NCI-H748 (cell line): ENCODE measurements at regions not wholly inside any gene's neighbourhood (a gene's known extent, or its start where the extent isn't known, plus 50 kb on each side); places are given as distances from the start of the nearest gene placed in this dataset.
A peak's percentile ranks its signal among the peaks of the same experiment; 100 is the strongest.
"Not testable (repeated sequence)": the region's sequence is repeated elsewhere in the genome, so short reads cannot be mapped to it uniquely, and the experiment has no call there.

Source experiments
- DNase-seq: peaks from one replicate; lab custom pipeline; 2025; ENCODE audit not compliant: unreplicated experiment; lab: John Stamatoyannopoulos, UW

DNA sequence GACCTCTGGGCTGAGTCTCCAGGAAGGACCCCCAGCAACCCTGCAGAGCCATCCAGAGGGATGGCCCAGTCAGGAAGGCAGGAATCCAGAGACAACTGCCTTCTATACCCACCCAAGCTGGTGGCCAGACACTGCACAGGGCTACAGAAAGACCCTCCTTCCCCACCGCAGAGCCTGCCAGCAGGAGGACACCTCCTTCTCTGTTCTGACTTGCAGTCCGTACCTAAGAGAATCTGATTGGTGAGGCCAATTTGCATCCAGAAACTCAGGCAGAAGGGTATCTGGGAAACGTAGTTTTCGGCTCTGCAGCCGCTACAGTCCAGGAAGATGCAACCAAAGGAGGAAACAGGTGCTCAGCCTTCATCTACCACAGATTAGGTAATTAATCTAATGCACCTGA lies 155.4 kb upstream of the FRG1 start:
- DNase-seq, result no peak

DNA sequence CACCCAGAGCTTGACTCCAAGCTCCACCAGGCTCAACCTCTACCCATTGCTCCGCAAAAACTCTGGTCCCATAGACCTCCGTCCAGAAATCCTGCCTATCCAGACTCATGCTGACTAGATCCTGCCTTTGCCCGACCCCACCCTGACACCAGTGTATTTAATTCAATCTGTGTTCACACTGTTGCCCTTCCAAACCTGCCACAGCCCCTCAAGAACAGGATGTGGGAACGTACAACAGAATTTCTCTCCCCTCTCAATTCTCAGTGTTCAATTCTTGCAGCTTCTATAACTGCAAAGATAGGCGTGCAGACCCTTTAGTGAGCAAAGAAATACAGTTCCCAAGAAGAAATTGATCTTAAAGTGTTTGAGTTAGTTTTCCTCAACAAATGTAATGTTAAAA lies 154.2 kb upstream of the FRG1 start:
- no peak for DNase-seq

DNA sequence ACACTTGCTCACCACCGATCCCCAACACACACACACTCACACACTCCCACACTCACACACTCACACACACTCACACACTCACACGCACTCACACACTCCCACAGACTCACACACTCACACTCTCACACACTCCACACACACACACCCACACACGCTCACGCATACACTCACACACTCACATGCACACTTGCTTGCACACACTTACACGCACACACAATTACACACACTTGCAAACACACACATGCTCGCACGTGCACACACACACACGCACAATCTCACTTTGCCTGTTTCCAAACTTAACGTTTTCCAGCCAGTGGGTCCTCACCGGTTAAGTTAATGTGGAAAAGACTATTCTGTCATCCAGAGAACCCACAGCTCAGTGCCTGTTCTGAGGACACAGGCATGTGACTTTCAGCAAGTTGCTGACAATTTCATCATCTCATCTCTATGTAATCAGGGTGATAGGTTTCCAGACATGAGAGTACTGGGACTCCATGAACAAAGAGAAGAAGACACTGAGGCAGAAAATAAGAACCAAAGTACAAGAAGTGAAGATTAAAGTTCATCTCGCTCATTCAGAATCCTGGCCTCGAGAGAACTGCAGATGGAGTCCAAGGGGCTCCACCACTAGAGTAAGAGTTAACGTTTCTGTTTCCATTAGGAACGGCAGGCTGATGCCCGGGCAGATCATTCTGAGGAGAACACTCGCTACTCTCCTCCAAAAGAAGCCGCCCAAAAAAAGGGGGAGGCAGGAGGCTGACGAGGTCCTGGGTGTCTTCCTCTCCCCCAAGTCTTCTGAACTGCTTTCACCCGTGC lies 153.2 kb upstream of the FRG1 start:
- no peak for DNase-seq

DNA sequence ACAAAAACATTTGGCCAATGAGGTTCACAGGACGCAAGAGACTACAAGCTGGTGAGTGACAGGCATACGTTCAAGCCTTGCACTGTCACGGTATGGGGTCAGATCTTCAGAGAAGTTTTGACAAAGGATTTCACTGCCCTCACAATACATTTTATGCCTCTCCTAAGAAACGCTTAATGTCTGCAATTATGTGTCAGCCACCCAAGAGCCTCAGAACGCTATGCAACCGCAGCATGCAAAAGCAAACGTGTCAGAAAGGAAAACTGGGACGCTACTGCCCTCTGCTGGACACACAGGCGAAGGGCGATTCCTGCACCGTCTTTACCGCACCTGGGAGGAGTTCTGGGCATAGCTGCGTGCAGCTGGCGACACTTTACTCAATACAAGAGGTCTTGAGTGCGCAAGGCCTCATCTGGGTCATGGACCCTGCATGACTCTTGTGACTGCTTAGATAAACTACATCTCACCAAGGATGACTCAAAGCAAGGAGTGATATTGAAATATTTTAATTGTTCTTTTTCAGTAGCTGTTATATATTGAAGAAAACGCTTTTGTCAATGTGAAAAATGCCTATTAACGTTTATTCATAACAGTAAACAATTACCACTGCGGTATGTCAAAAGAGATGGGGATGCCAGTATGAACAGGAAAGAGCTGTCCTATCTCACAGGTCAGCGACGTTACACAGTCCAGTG lies 147.6 kb upstream of the FRG1 start:
- peak; percentile 71 for DNase-seq

DNA sequence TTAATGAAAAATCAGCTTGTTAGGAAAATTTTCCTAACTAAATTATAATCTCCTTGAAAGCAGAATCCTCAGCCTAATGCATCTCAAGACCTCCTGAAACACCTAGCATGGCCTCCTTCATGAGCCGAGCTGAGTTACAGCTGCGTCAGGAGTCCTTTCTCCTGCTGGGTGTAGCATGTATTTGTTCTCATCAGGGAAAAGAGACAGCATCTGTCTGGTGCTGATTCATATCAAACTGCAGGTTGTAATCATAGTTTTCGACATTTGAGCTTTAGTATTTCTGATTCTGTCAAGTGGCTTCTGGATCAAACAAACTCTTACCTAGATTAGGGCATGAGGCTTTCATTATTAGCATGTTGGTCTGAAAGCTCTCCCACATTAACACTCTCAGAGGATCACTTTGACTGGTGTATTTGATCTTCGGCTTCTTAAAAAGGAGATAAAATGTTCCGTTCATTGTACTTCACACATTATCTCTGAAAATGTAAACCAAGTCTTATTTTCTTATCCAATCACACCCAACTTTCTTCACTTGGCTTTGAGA lies 140.1 kb upstream of the FRG1 start:
- DNase-seq, result no peak

DNA sequence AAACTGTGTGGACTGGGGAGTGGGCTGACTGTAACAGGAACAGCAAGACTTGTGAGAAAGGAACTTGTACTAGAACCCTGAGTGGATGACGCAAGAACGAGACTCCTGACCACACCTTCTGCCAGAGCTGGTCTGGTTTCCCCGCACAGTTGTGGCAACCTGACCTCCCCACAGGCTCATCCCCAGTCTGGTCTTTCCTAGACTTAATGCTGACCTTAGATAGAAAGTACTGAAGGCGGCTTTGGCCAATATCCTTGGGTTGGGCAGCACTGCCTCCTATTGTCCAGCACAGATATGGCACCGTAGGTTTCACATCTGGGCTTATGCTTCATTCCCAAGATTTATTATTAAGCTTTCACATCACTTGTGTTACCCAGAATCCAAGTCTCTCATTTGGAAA lies 137.8 kb upstream of the FRG1 start:
- DNase-seq, result no peak

DNA sequence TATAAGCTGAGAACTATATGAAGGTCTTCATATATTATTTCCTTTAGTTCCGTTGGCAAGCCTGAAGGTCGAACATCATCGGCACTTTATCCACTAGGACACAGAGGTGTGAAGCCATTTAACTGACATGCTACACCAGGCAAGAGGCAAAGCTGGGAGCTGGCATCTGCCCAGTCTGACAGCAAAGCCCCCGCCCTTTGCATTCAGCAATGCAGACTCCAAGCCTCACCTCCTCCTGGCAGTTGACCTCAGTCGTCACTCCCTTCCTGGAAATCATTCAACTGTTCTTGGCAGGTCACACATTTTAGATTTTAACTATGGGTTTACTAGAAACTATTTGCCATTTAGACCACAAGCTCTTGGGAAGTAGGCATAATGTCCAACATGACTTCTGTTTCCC lies 135.8 kb upstream of the FRG1 start:
- DNase-seq, result no peak

DNA sequence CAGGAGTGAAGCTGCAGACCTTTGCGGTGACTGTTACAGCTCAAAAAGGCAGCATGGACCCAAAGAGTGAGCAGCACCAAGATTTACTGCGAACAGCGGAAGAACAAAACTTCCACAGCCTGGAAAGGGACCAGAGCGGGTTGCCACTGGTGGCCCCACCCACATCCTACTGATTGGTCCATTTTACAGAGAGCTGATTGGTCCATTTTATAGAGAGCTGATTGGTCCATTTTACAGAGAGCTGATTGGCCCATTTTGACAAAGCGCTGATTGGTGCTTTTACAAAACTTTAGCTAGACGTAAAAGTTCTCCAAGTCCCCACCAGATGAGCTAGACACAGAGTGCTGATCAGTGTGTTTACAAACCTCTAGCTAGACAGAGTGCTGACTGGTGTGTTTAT lies 134.2 kb upstream of the FRG1 start:
- DNase-seq, result no peak

DNA sequence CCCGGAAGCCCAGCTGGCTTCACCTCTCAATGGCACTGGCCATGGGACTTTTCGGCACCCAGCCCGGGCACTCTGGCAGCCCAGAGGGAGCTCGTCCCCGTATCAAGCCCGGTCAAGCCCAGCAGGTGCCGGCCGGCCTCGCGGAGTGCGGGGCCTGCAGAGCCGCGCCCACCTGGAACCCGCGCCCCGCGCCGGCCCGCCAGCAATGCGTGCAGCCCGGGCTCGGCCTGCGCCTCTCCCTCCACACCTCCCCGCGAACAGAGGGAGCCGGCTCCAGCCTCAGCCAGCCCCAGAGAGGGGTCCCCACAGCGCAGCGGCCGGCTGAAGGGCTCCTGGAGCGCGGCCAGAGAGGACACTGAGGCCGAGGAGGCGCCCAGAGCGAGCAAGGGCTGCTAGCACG lies 133.6 kb upstream of the FRG1 start:
- no peak for DNase-seq

DNA sequence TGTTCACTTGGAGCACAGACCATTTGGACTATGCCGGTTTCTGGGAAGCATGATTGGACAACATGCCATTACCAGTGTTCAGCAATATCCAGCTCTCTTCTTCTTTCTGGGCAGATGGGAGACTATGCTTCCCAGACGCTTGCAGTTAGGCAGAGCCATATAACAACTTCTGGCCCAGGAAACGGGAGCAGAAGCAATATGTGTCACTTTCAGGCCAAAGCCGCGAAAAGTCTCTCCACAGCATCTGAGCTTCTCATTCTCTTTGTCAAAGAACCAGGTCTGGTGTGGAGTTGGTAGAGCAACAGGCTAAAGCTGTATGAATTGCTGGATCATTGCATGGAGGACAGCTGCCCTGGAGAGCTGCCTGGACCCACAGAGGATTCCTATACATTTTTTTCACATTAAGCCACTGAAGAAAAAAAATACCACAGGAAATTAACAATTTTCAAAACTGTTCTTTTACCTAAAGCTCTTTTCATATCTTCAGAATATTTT lies 131.4 kb upstream of the FRG1 start:
- no peak for DNase-seq

DNA sequence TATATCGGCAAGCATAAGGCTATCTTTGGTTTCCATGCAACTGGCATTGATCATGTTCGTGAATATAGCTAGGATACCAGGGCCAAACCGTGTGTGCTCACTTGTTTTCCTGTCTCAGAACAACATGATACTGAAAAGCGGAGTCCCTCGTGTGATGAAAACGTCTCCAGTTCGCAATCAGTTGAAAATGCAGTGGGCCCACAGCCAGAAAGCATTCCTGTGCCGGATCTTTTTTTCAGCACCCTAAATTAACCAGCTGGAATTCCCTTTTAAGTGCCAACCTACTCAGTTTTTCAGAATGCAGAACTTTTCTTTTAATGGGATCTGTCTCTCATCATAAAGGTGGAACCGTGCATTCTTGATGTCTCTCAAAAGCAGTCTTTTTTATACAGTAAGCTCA lies 130.8 kb upstream of the FRG1 start:
- no peak for DNase-seq

DNA sequence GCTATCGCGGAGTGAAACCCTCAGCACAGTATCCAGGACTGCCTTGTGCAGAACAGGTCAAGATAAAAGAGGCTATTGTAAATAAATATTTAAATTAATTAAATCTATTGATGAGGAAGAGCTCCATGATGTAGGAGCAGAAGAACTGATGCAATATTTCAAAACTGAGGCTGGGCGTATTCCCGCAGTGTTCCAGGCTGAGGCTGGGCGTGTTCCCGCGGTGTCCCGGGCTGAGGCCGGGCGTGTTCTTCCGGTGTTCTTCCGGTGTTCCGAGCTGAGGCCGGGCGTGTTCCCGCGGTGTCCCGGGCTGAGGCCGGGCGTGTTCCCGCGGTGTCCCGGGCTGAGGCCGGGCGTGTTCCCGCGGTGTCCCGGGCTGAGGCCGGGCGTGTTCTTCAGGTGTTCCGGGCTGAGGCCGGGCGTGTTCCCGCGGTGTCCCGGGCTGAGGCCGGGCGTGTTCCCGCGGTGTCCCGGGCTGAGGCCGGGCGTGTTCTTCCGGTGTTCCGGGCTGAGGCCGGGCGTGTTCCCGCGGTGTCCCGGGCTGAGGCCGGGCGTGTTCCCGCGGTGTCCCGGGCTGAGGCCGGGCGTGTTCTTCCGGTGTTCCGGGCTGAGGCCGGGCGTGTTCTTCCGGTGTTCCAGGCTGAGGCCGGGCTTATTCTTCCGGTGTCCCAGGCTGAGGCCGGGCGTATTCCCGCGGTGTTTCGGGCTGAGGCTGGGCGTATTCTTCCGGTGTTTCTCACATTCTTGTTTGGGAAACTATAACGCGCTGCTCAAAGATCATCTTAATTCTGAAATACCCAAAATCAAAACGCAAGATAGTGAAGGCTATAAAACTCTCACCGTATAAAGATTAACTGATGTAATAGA lies 130.1 kb upstream of the FRG1 start:
- DNase-seq, result not testable (repeated sequence)

DNA sequence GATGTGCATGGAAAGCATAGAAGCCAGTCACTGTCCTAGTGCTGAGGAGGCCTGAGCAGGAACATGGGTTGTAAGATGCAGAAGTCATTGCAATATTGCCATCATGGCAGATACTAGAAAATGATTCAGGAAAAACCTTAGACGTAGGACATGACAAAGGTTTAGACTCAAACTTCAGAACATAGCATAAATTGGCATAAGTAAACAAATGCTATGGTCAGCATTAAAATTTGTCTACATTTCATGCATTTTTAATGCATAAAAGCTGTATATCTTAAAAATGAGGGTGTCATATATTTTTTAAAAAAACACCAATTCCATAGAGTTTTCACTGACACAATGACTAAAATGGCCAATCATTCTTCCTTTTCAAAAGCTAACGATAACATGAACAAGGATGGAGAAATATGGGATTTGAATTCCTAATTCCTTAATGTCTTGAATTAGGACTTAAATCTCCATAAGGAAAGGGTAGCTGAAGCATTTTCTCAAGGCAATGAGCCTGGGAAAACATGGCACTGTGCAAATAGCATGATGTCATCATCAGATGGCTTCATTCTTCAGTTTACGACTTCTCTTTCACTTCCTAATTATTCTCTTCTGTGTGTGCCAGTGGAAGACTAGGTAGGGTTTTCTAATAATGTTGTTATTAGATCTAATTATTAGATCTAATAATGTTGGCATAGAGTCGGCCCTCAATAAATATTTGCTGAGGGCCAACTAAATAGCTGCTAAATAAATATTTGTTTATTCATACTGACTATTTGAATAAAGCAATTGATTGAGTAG lies 125.1 kb upstream of the FRG1 start:
- DNase-seq, result peak; percentile 2

DNA sequence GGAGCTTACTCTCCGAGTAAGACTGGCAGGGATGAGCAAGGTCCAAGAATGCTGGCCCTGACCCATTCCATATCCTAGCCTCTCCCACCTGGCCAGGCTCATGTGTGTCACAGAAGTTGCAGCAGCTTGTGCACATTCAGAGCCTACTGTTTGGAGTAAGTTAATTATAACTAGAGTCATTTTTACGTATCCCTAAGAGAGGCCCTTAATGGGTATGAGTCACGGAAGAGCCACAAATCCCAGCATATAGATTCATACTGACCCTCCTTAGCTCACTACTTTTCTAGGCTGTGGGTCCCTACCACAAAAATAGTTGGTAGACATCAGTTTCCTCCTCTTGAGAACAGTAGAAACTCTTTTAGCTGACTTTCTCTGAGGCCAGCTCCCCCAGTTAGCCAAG lies 118.3 kb upstream of the FRG1 start:
- no peak for DNase-seq

DNA sequence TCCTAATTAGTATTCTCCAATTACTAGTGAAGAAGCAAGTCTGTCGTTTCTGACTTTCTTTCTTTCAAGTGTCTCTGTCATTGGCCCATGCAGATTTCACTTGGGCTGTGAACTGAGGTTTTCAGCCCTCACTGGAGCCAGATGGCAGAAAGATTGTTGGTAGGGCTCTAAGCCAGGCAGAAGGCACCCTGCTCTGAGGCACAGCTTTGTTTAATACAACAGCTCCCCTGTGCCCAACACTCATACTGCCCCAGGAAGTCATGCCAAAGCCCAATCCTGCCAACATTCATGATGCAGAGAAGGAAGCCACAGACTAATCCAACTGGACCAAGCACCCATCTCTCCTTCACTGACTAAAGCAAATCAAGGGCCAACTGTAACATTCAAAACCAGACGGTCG lies 117.1 kb upstream of the FRG1 start:
- DNase-seq, result no peak

DNA sequence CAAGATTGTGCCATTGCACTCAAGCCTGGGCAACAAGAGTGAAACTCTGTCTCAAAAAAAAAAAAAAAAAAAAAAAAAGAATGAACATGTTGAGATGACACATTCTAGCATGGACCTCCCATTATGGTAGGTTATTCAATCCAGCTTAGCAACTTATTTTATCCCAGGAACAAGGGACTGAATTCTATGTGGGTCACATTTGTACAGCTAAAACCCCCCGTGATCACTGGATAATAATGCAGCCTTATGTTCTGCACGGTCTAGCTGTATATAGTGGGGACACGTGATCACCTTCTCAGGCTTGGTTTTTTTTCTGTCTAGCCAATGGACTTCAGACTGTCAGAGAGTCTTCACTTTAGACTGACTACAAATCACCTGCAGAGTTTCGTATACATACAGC lies 115.2 kb upstream of the FRG1 start:
- no peak for DNase-seq

DNA sequence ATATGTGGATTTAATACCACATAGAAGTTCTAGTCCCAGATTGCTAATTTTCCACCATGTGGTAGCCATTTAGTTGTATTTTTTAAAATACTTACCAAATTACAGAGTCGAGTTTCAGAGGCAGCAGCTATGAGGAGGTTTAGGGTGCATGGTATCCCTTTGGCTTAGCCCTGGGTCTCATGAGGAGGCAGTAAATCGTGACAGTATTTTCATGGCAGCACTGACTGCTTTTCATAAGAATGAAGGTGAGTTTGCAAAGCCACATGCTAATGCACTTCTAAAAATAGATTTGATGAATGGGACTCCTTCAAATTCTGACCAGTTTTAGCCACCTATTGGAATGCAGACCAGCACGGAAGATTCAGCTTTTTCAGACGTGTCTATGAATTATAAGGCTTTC lies 114.0 kb upstream of the FRG1 start:
- no peak for DNase-seq

DNA sequence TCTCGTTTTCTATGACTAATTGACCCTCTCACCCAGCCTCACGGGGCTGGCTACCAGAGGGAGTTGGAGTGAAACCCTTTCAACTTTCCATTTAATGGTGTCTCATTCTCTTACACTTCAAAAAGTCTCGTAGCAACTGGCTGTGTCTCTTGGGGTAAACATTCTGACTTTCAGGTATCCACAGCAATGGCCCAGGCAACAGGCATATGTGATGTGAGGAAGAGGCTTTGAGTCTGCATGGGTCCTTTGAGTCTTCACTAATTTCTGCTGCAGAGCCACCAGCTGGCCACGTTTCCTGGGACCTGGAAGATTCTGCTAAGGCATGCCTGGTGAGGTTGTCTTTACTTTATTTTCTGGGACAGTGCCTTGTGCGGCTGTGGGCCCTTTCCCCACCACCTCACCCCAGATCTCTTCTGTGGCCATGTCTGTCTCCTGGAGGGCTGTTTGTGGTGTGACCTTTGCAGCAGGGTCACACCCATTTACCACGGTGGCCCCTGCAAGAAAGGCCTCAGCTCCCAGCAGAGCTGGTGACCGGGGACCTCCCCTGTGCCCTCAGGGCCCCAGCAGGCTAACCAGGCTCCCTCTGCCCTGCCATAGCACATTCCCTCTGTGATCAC lies 112.5 kb upstream of the FRG1 start:
- no peak for DNase-seq

DNA sequence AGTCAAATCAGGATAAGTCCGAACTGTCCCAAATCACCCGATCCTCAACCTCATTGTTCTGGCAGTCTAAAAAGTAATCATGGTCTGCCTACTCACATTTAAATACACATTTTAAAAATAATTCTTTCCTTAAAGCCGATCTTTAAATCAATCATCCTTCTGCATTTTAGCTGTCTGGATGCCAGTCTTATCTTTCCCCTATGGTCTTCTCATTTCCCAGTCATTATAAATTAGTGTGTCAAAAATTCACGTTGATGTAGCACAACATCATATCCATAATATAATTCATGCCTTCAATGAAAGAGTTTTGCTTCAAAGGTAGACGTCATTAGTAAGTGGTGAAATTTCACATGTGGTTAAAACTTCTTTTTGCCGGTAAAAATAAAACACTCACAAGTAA lies 108.1 kb upstream of the FRG1 start:
- DNase-seq, result no peak

DNA sequence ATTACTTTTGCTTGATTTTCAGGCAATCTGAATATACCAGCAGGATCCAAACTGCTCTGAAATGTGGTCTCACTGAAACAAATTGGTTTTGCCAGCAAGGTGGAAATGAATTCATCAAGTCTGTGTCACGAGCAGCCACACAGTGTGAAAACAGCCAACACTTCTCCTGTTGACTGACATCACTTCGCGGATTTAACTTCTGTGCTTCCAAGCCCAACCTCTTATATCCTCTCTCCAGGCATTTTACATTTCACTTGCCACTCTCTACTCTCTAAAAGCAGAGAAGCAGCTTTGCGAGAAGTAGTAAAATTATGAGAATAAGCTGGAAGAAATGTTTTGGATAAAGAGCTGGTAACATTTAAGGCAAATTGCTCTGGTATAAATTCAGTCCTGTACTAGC lies 106.1 kb upstream of the FRG1 start:
- DNase-seq, result no peak
